Lower lobe of right lung (tissue), 2 donors: ENCODE measurements at regions not wholly inside any gene's neighbourhood (a gene's known extent, or its start where the extent isn't known, plus 50 kb on each side); places are given as distances from the start of the nearest gene placed in this dataset.
"Not testable (repeated sequence)": the region's sequence is repeated elsewhere in the genome, so short reads cannot be mapped to it uniquely, and the experiment has no call there.

ENCODE experiments used
- ATAC-seq, 2 donors: fragments of 200-7000 bp; cut with Tn5 transposase; one replicate each; pipeline ENCODE4 v1.9.1; 2020 to 2022; ENCODE audit warnings: mild to moderate bottlenecking in 2 of 2, moderate library complexity in 2 of 2
- DNase-seq: peaks from one replicate; pipeline ENCODE4 v3.0.0-alpha.2; 2020
- H3K27ac ChIP-seq: fragments of 200-600 bp; one replicate; pipeline ENCODE4 v1.8.0; 2022
- H3K27me3 ChIP-seq: fragments of 200-600 bp; one replicate; pipeline ENCODE4 v1.8.0; 2022; ENCODE audit warnings: low read depth
- H3K36me3 ChIP-seq: fragments of 200-600 bp; one replicate; pipeline ENCODE4 v1.8.0; 2022; ENCODE audit warnings: mild to moderate bottlenecking
- H3K4me1 ChIP-seq: fragments of 200-600 bp; one replicate; pipeline ENCODE4 v1.8.0; 2022
- H3K4me3 ChIP-seq: fragments of 200-600 bp; one replicate; pipeline ENCODE4 v1.8.0; 2022; ENCODE audit warnings: mild to moderate bottlenecking
- H3K9me3 ChIP-seq: fragments of 200-600 bp; one replicate; pipeline ENCODE4 v1.8.0; 2022
- intact Hi-C: fragments of 100-400 bp; cut with DNase I; formaldehyde crosslinking; loops from one replicate; pipeline ENCODE4 v1.11.0; 2022
- donor health status: DM: no; HTN: yes; CAD: no; lungs with severe emphysema.

DNA sequence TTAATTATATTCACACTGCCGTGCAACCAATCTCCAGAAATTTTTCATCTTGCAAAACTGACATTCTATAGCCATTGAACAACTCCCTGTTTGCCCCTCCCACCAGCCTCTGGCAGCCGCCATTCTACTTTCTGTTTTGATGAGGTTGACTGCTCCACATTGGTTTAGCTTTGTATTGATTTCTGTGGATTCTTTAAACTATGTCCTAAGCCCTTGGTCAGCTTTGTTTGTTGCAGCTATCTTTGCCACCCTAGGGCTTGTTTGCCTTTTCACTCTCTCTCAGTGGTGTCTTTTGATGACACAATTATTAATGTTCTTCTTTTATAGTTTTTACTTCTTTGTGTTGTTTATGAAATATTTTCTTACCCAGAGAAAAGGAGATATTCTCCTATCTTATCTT lies 152.8 kb upstream of the PLGLB1 start:
- intact Hi-C loops, ATAC-seq, H3K4me1 ChIP-seq, H3K27me3 ChIP-seq, H3K36me3 ChIP-seq, H3K27ac ChIP-seq, DNase-seq, H3K9me3 ChIP-seq, H3K4me3 ChIP-seq: not testable (repeated sequence)

GRCh38 chr2:87183373-87183772 lies 161.7 kb upstream of the PLGLB1 start:
- intact Hi-C loops, DNase-seq, H3K27ac ChIP-seq, H3K9me3 ChIP-seq, H3K27me3 ChIP-seq, H3K36me3 ChIP-seq, H3K4me3 ChIP-seq, H3K4me1 ChIP-seq: not testable (repeated sequence)
- ATAC-seq, result peak in 1 of 2 donors; percentile 68

DNA sequence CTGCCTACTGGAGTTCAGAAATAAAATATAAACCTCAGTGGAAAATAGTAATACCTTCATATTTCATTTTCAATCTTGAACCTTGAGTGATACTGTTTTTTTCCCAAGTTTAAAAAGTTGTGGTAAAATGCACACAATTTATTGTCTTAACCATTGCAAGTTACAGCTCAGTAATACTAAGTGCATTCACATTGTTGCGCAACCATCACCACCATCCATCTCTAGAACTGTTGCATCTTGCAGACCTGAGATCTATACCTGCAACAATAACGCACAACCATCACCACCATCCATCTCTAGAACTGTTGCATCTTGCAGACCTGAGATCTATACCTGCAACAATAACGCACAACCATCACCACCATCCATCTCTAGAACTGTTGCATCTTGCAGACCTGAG lies 162.6 kb upstream of the PLGLB1 start:
- DNase-seq, H3K27ac ChIP-seq, H3K4me3 ChIP-seq, intact Hi-C loops, H3K4me1 ChIP-seq, H3K36me3 ChIP-seq, H3K9me3 ChIP-seq, ATAC-seq, H3K27me3 ChIP-seq: not testable (repeated sequence)

GRCh38 chr2:87189214-87189613 lies 167.6 kb upstream of the PLGLB1 start:
- DNase-seq, H3K27ac ChIP-seq, ATAC-seq, H3K27me3 ChIP-seq, H3K4me1 ChIP-seq, intact Hi-C loops, H3K36me3 ChIP-seq, H3K9me3 ChIP-seq, H3K4me3 ChIP-seq: not testable (repeated sequence)

DNA sequence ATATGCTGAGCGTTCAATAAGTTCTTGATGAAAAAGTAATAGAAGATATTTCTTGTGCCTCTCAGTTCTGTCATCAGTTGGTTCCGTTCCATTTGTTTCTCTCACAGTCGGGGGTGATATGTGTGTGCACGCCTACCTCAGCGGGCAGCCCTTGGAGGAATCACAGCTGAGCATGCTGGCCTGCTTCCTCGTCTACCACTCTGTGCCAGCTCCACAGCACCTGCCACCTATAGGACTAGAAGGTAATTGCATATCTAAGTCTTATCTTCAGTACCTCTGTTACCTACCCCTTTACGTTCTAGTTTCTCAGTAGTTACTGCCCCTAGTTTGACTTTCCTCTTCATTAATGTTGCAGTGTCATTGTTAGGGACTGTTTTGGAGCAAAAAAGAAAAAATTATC lies 171.7 kb upstream of the PLGLB1 start:
- peak; percentile 65 to 75 for ATAC-seq
- H3K4me1 ChIP-seq, DNase-seq: not testable (repeated sequence)

DNA sequence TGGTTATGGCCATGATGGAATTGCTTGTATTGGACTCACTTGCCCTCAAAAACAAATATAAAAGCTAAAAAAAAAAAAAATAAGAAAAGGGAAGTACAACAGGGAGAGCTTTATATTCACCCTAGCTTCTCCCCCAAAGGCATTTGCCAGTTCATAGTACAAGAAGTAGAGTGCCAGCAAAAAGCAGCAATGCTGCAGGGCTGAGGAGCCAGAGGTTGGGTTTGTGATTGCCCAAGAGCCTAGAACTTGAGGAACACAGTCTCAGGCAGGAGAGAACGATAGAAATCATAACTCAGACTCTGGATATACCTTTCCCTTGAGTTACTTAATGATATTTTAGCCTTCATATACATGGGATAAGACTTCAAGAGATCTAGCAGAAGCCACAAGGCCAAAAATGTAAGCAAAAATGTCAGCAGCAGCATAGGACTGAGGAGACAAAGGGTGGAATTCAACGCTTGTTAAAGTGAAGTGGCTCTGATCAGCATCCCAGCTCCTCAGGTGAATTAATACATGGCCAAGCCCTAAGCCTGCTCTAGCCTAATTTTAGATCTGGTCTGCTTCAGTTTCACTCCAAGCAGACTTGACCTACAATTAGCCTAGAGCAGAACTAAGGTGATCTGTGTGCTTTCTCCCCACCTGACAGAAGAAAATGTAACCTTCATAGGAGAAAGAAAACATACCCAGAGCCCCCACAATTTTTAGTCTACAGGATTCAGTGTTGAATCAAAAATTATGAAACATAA lies 172.8 kb upstream of the PLGLB1 start:
- H3K9me3 ChIP-seq, H3K27me3 ChIP-seq, ATAC-seq, intact Hi-C loops, H3K27ac ChIP-seq, DNase-seq, H3K36me3 ChIP-seq, H3K4me1 ChIP-seq, H3K4me3 ChIP-seq: not testable (repeated sequence)

More for the DNA sequence above, 171.7 kb upstream of the PLGLB1 start:
- H3K27ac ChIP-seq, H3K36me3 ChIP-seq, H3K4me3 ChIP-seq, intact Hi-C loops, H3K27me3 ChIP-seq, H3K9me3 ChIP-seq: not testable (repeated sequence)

DNA sequence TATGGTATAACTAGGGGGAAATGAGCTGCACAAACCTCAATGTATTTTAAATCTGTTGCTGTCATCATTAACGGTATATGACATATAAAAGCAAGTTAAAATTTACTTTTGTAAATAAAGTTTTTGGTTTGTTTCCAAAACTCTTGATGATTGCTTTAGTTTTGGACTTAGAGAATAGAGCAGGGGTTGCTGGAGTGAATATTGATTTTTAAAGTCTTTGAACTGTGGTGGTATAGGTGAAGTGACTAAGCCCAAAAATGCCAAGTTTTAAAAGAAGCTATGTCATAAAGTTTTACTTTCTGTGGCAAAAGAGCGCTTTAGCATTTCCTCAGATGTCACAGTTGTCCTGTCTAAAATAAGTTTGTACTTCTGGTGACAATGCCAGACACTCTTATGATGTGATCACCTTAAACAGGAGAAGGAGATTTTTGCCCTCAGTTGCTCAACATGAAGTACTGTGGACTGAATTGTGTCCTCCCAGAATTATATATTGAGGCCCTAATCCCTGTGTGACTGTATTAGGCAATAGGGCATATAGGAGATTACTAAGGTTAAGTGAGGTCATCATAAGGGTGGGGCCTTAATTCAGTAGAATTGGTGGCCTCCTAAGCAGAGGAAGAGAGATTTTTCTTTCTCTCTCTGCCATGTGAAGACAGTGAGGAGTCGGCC lies 175.2 kb upstream of the PLGLB1 start:
- H3K27ac ChIP-seq, ATAC-seq, DNase-seq, H3K36me3 ChIP-seq, H3K4me3 ChIP-seq, H3K9me3 ChIP-seq, H3K27me3 ChIP-seq, intact Hi-C loops, H3K4me1 ChIP-seq: not testable (repeated sequence)

- DNase-seq, H3K4me3 ChIP-seq, H3K27ac ChIP-seq, ATAC-seq, intact Hi-C loops, H3K27me3 ChIP-seq, H3K36me3 ChIP-seq, H3K9me3 ChIP-seq, H3K4me1 ChIP-seq: not testable (repeated sequence)
Measured at GRCh38 chr2:87198422-87198821, 176.8 kb upstream of the PLGLB1 start.

DNA sequence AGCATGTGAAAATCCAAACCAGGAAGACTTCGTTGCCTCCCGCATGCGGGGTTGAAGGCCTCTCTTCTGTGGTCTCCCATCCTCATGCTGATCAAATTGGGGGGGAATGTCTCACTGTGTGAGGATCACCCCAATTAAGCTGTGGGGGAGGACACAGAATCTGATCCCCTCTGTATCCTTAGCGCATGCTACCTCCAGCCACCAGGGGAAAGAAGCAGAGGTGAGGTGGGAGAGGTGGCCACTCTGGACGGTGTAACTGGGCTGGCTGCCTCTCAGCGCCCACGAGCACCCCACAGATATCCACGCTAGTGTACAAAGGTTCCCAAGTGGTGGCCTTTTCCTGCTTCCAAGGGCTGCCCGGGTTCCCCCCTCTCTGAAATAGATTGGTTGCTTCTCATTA lies 177.6 kb upstream of the PLGLB1 start:
- H3K27me3 ChIP-seq, ATAC-seq, H3K36me3 ChIP-seq, H3K27ac ChIP-seq, H3K9me3 ChIP-seq, H3K4me3 ChIP-seq, DNase-seq, intact Hi-C loops, H3K4me1 ChIP-seq: not testable (repeated sequence)

DNA sequence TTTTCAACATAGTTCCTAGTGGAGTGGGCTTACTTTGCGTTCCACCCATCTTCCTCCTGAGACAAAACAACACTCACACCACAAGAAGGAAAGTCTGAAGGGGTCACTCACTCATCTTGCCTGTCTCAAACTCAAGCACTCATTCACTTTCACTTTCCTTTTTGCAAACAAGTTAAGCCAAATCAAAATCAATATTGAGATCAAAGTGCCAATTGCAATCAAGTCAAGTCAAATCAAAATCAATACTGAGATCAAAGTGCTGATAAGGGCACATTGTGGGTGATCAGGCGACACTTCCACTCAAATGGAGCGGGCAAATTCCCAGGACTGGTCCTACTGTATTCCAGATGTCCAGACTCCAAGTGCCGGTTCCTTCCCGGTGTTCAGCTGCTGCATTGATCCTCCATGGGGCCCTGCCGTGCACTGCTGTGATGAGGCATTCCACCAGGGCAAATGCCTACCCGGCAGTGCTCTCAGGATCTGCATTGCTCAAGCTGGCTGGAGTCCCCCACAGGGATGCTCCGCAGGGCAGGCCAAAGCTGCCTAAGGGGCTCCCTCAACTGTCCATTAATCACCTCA lies 183.0 kb upstream of the PLGLB1 start:
- intact Hi-C loops, DNase-seq, H3K4me1 ChIP-seq, H3K27ac ChIP-seq, H3K36me3 ChIP-seq, ATAC-seq, H3K4me3 ChIP-seq, H3K27me3 ChIP-seq, H3K9me3 ChIP-seq: not testable (repeated sequence)

- H3K36me3 ChIP-seq, intact Hi-C loops, H3K27ac ChIP-seq, ATAC-seq, H3K4me3 ChIP-seq, DNase-seq, H3K4me1 ChIP-seq, H3K9me3 ChIP-seq, H3K27me3 ChIP-seq: not testable (repeated sequence)
Measured at GRCh38 chr2:87212938-87213337, 191.3 kb upstream of the PLGLB1 start.

DNA sequence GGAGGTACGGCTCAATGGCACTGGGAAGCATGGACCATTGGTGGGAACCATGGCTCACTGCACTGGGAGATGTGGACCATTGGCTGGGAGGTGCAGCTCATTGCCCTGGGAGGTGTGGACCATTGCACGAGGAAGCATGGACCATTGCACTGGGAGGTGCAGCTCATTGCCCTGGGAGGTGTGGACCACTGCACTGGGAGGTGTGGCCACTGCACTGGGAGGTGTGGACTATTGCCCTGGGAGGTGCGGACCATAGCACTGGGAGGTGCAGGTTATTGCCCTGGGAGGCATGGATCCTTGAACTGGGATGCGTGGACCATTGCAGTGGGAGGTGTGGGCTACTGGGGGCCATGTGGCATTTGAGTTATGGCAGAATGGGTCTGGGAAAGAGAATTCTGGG lies 195.4 kb upstream of the PLGLB1 start:
- H3K4me3 ChIP-seq, H3K27ac ChIP-seq, H3K36me3 ChIP-seq, intact Hi-C loops, H3K4me1 ChIP-seq, DNase-seq, H3K9me3 ChIP-seq, H3K27me3 ChIP-seq: not testable (repeated sequence)
- peak in 1 of 2 donors; percentile 35 for ATAC-seq
